SK-N-SH treated with all-trans-retinoic acid at 6 μM for 48 hours (cell line): ENCODE measurements at regions not wholly inside any gene's neighbourhood (a gene's known extent, or its start where the extent isn't known, plus 50 kb on each side); places are given as distances from the start of the nearest gene placed in this dataset.

ENCODE experiments used
- ARNTL ChIP-seq: fragments of 450-650 bp; formaldehyde crosslinking; IDR thresholded peaks from 2 replicates; pipeline ENCODE4 v1.5.0; 2020; ENCODE audit warnings: low read depth, mild to moderate bottlenecking, moderate library complexity, borderline replicate concordance
- CSDC2 ChIP-seq: fragments of 250-450 bp; sonication (Bioruptor Pico); IDR thresholded peaks from 2 replicates; pipeline ENCODE4 v1.5.0; 2020; ENCODE audit warnings: mild to moderate bottlenecking, moderate library complexity
- ISL1 ChIP-seq: fragments of 250-450 bp; sonication (Bioruptor Pico); IDR thresholded peaks from 2 replicates; pipeline ENCODE4 v2.1.2; 2022; ENCODE audit warnings: mild to moderate bottlenecking, moderate library complexity
- PPARA ChIP-seq: fragments of 250-450 bp; sonication (Bioruptor Pico); IDR thresholded peaks from 2 replicates; pipeline ENCODE4 v1.5.0; 2020; ENCODE audit warnings: mild to moderate bottlenecking, borderline replicate concordance
- SNAI2 ChIP-seq: fragments of 250-450 bp; sonication (Bioruptor Pico); IDR thresholded peaks from 2 replicates; pipeline ENCODE4 v1.5.0; 2020; ENCODE audit warnings: mild to moderate bottlenecking, moderate library complexity
- TOX ChIP-seq: fragments of 250-450 bp; sonication (Bioruptor Pico); IDR thresholded peaks from 2 replicates; pipeline ENCODE4 v1.8.0; 2021; ENCODE audit warnings: mild to moderate bottlenecking, moderate library complexity, borderline replicate concordance
- ZC3H10 ChIP-seq: fragments of 250-450 bp; sonication (Bioruptor Pico); IDR thresholded peaks from 2 replicates; pipeline ENCODE4 v1.5.1; 2021; ENCODE audit warnings: mild to moderate bottlenecking, moderate library complexity
- ZFP3 ChIP-seq: fragments of 250-450 bp; sonication (Bioruptor Pico); IDR thresholded peaks from 2 replicates; pipeline ENCODE4 v1.5.0; 2020; ENCODE audit warnings: mild to moderate bottlenecking, moderate library complexity
- ZFP30 ChIP-seq: fragments of 450-650 bp; formaldehyde crosslinking; IDR thresholded peaks from 2 replicates; pipeline ENCODE4 v1.5.0; 2022; ENCODE audit warnings: mild to moderate bottlenecking, moderate library complexity
- ZNF8 ChIP-seq: fragments of 450-650 bp; formaldehyde crosslinking; IDR thresholded peaks from 2 replicates; pipeline ENCODE4 v1.5.0; 2020; ENCODE audit warnings: mild to moderate bottlenecking, moderate library complexity
- TF ChIP-seq, protein P1 (sequence below): fragments of 250-450 bp; sonication (Bioruptor Pico); IDR thresholded peaks from 2 replicates; pipeline ENCODE4 v1.5.1; 2020; ENCODE audit warnings: low read depth, mild to moderate bottlenecking, moderate library complexity
- TF ChIP-seq, protein P2 (sequence below): fragments of 250-450 bp; sonication (Bioruptor Pico); IDR thresholded peaks from 2 replicates; pipeline ENCODE4 v1.5.1; 2021; ENCODE audit warnings: mild to moderate bottlenecking, moderate library complexity
- TF ChIP-seq, protein P3 (sequence below): fragments of 250-450 bp; sonication (Bioruptor Pico); IDR thresholded peaks from 2 replicates; pipeline ENCODE4 v1.8.0; 2020; ENCODE audit warnings: mild to moderate bottlenecking, moderate library complexity, borderline replicate concordance

DNA sequence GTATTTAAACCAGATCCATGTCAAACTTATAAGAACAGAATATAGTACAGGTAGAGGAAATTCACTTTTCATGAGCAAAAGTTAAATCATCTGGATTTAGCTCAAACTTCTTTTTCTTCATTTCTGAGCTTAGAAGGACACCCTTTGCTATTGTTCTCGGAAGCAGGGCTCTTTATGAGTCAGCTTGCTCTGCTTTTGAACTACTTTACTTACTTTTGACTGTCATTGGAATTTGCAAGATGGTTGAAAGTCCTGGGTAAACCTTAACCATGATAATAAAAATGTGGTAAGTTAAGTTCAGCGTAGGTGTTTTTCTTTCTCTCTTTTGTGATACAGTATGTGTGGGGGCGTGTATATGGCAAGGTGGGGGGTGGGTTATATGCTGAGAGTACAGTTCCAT, 312.7 kb upstream of the DPH6 start:
- TF ChIP-seq ZFP30 (CRISPR knock-in tag) (no peak), SNAI2 (CRISPR knock-in tag) (no peak), ZC3H10 (no peak), ZNF8 (CRISPR knock-in tag) (no peak), ISL1 (CRISPR knock-in tag) (no peak), CSDC2 (CRISPR knock-in tag) (no peak), PPARA (CRISPR knock-in tag) (no peak), ARNTL (CRISPR knock-in tag) (no peak), ZFP3 (CRISPR knock-in tag) (no peak), TOX (CRISPR knock-in tag) (no peak)
- TF ChIP-seq, protein P1, sequence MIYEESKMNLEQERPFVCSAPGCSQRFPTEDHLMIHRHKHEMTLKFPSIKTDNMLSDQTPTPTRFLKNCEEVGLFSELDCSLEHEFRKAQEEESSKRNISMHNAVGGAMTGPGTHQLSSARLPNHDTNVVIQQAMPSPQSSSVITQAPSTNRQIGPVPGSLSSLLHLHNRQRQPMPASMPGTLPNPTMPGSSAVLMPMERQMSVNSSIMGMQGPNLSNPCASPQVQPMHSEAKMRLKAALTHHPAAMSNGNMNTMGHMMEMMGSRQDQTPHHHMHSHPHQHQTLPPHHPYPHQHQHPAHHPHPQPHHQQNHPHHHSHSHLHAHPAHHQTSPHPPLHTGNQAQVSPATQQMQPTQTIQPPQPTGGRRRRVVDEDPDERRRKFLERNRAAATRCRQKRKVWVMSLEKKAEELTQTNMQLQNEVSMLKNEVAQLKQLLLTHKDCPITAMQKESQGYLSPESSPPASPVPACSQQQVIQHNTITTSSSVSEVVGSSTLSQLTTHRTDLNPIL (CRISPR knock-in tag), result no peak
- TF ChIP-seq, protein P2, sequence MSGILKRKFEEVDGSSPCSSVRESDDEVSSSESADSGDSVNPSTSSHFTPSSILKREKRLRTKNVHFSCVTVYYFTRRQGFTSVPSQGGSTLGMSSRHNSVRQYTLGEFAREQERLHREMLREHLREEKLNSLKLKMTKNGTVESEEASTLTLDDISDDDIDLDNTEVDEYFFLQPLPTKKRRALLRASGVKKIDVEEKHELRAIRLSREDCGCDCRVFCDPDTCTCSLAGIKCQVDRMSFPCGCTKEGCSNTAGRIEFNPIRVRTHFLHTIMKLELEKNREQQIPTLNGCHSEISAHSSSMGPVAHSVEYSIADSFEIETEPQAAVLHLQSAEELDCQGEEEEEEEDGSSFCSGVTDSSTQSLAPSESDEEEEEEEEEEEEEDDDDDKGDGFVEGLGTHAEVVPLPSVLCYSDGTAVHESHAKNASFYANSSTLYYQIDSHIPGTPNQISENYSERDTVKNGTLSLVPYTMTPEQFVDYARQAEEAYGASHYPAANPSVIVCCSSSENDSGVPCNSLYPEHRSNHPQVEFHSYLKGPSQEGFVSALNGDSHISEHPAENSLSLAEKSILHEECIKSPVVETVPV, result no peak
- TF ChIP-seq, protein P3, sequence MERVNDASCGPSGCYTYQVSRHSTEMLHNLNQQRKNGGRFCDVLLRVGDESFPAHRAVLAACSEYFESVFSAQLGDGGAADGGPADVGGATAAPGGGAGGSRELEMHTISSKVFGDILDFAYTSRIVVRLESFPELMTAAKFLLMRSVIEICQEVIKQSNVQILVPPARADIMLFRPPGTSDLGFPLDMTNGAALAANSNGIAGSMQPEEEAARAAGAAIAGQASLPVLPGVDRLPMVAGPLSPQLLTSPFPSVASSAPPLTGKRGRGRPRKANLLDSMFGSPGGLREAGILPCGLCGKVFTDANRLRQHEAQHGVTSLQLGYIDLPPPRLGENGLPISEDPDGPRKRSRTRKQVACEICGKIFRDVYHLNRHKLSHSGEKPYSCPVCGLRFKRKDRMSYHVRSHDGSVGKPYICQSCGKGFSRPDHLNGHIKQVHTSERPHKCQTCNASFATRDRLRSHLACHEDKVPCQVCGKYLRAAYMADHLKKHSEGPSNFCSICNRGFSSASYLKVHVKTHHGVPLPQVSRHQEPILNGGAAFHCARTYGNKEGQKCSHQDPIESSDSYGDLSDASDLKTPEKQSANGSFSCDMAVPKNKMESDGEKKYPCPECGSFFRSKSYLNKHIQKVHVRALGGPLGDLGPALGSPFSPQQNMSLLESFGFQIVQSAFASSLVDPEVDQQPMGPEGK, result no peak
